AG10803 (cell line): ENCODE measurements at regions not wholly inside any gene's neighbourhood (a gene's known extent, or its start where the extent isn't known, plus 50 kb on each side); places are given as distances from the start of the nearest gene placed in this dataset.

Experiments used
- DNase-seq: peaks from one replicate; pipeline ENCODE4 v3.0.0; 2010; ENCODE audit warnings: low read depth
- H3K4me3 ChIP-seq: 2 replicates; pipeline ENCODE4 v1.5.1; 2011; ENCODE audit warnings: mild to moderate bottlenecking, low read length, control low read depth
- CTCF ChIP-seq: conservative IDR thresholded peaks from 2 replicates; pipeline ENCODE4 v1.5.1; 2011; ENCODE audit warnings: mild to moderate bottlenecking, low read length, control low read depth, inconsistent platforms

- DNase-seq = no peak
- TF ChIP-seq CTCF = no peak
- no peak overlapping the region for H3K4me3 ChIP-seq
These were observed 102.0 kb upstream of the GADL1 start for GRCh38 chr3:30996467-30996866.

- DNase-seq = no peak
These were observed 108.3 kb upstream of the GADL1 start for GRCh38 chr3:31002730-31003129.

GRCh38 chr3:31004025-31004678, 109.7 kb upstream of the GADL1 start:
- no peak overlapping the region for H3K4me3 ChIP-seq
- no peak for TF ChIP-seq CTCF
- DNase-seq = peak; percentile 99

More at GRCh38 chr3:31002730-31003129, 108.3 kb upstream of the GADL1 start:
- H3K4me3 ChIP-seq = no peak overlapping the region
- TF ChIP-seq CTCF = no peak

GRCh38 chr3:31008994-31009393, 114.5 kb upstream of the GADL1 start:
- peak; percentile 39 for DNase-seq

GRCh38 chr3:31009881-31010280, 115.4 kb upstream of the GADL1 start:
- H3K4me3 ChIP-seq = no peak overlapping the region
- no peak for DNase-seq

More at GRCh38 chr3:31008994-31009393, 114.5 kb upstream of the GADL1 start:
- no peak overlapping the region for H3K4me3 ChIP-seq
- no peak for TF ChIP-seq CTCF

GRCh38 chr3:31010491-31010890, 116.0 kb upstream of the GADL1 start:
- no peak for TF ChIP-seq CTCF
- DNase-seq = peak; percentile 85
- H3K4me3 ChIP-seq = no peak overlapping the region

More at GRCh38 chr3:31009881-31010280, 115.4 kb upstream of the GADL1 start:
- no peak for TF ChIP-seq CTCF

GRCh38 chr3:31011380-31011779, 116.9 kb upstream of the GADL1 start:
- no peak overlapping the region for H3K4me3 ChIP-seq
- no peak for DNase-seq
- TF ChIP-seq CTCF = no peak
